Naive thymus-derived CD4-positive, alpha-beta T cell (primary cell): ENCODE measurements at regions not wholly inside any gene's neighbourhood (a gene's known extent, or its start where the extent isn't known, plus 50 kb on each side); places are given as distances from the start of the nearest gene placed in this dataset.

Experiments used
- ATAC-seq: fragments of 150-1000 bp; cut with Tn5 transposase; 2 replicates; pipeline ENCODE4 v1.10.0; 2021; ENCODE audit warnings: mild to moderate bottlenecking, moderate library complexity
- CTCF ChIA-PET: fragments of 350-600 bp; sonication (Branson Sonifier 250); formaldehyde crosslinking; loops from one replicate; lab custom pipeline; 2021; ENCODE audit warnings: antibody characterized with exemption; lab: Charles Lee
- POLR2A ChIA-PET: fragments of 350-600 bp; sonication (Branson Sonifier 250); formaldehyde crosslinking; loops from one replicate; lab custom pipeline; 2021; ENCODE audit warnings: antibody characterized with exemption, inconsistent platforms; lab: Charles Lee
- DNase-seq, 9 donors: peaks; one replicate each; pipeline versions ENCODE4 v3.0.0 to v3.0.0-alpha.2; 2020 to 2022; ENCODE audit warnings: mixed read lengths in 1 of 9
- H3K27ac ChIP-seq: one replicate; pipeline ENCODE4 v1.7.0; 2013; ENCODE audit warnings: mild to moderate bottlenecking, low read depth, low read length, moderate library complexity
- H3K27me3 ChIP-seq, 2 donors: one replicate each; pipeline ENCODE4 v1.7.0; 2013; ENCODE audit warnings: low read length in 2 of 2, mild to moderate bottlenecking in 2 of 2, moderate library complexity in 2 of 2; ENCODE audit not compliant: control insufficient read depth in 2 of 2, insufficient read depth in 2 of 2
- H3K36me3 ChIP-seq, 3 experiments: 1 replicate in 2 of 3; 2 replicates in 1 of 3; pipeline ENCODE4 v1.7.0; 2013; ENCODE audit warnings: low read length in 3 of 3, mild to moderate bottlenecking in 3 of 3, moderate library complexity in 1 of 3; ENCODE audit not compliant: insufficient read depth in 3 of 3, control insufficient read depth in 2 of 3
- H3K4me1 ChIP-seq, 2 donors: one replicate each; pipeline ENCODE4 v1.7.0; 2013; ENCODE audit warnings: low read length in 2 of 2, mild to moderate bottlenecking in 2 of 2, moderate library complexity in 1 of 2; ENCODE audit not compliant: control insufficient read depth in 2 of 2, insufficient read depth in 2 of 2
- H3K4me3 ChIP-seq: 2 replicates; pipeline ENCODE4 v1.7.0; 2013; ENCODE audit warnings: mild to moderate bottlenecking, low read length
- H3K9me3 ChIP-seq, 3 experiments: 1 replicate in 2 of 3; 2 replicates in 1 of 3; pipeline ENCODE4 v1.7.0; 2013; ENCODE audit warnings: low read length in 3 of 3; ENCODE audit not compliant: control insufficient read depth in 2 of 3
- H3K27ac Mint-ChIP-seq, 9 donors: one replicate each; pipeline ENCODE4 v1.8.0; 2020 to 2022; ENCODE audit warnings: mixed read lengths in 9 of 9, mild to moderate bottlenecking in 8 of 9, moderate library complexity in 5 of 9, inconsistent platforms in 2 of 9
- H3K27me3 Mint-ChIP-seq, 5 donors: one replicate each; pipeline ENCODE4 v1.8.0; 2021 to 2022; ENCODE audit warnings: mixed read lengths in 5 of 5, mild to moderate bottlenecking in 1 of 5
- H3K36me3 Mint-ChIP-seq, 5 donors: one replicate each; pipeline ENCODE4 v1.8.0; 2020 to 2022; ENCODE audit warnings: mixed read lengths in 5 of 5, mild to moderate bottlenecking in 3 of 5, inconsistent platforms in 1 of 5
- H3K4me1 Mint-ChIP-seq, 7 donors: one replicate each; pipeline ENCODE4 v1.8.0; 2020 to 2022; ENCODE audit warnings: mixed read lengths in 7 of 7, mild to moderate bottlenecking in 3 of 7, inconsistent platforms in 1 of 7
- H3K4me3 Mint-ChIP-seq, 10 donors: one replicate each; pipeline ENCODE4 v1.8.0; 2020 to 2022; ENCODE audit warnings: mild to moderate bottlenecking in 10 of 10, mixed read lengths in 10 of 10, moderate library complexity in 6 of 10, inconsistent platforms in 2 of 10
- H3K9me3 Mint-ChIP-seq, 11 donors: one replicate each; pipeline ENCODE4 v1.8.0; 2020 to 2022; ENCODE audit warnings: mixed read lengths in 11 of 11, mild to moderate bottlenecking in 4 of 11, inconsistent platforms in 1 of 11, moderate library complexity in 1 of 11
- intact Hi-C, 2 donors: fragments of 100-400 bp; cut with micrococcal nuclease; formaldehyde crosslinking; loops; one replicate each; pipeline ENCODE4 v1.15.1; 2023

- H3K9me3 Mint-ChIP-seq: peaks cover 0 to 6% (median 0%) of the 10 kb centered on the region in 11 donors
- H3K27me3 ChIP-seq: no peaks in the 10 kb centered on the region
- ChIA-PET CTCF (no interaction called here), POLR2A (no interaction called here)
- ATAC-seq (no peak), DNase-seq (no peak)
- no peaks in the 10 kb centered on the region for H3K4me1 Mint-ChIP-seq
- no peaks in the 10 kb centered on the region for H3K36me3 ChIP-seq
- H3K4me3 Mint-ChIP-seq: no peak overlapping the region
- no peaks in the 10 kb centered on the region for H3K9me3 ChIP-seq
- no peak overlapping the region for H3K4me3 ChIP-seq
- H3K36me3 Mint-ChIP-seq: no peaks in the 10 kb centered on the region
- H3K27me3 Mint-ChIP-seq: peaks cover 9 to 24% (median 11%) of the 10 kb centered on the region in 5 donors
- no peak overlapping the region for H3K27ac ChIP-seq
- intact Hi-C loops: no loop called here
- no peaks in the 10 kb centered on the region for H3K4me1 ChIP-seq
- H3K27ac Mint-ChIP-seq: no peak overlapping the region
Measured at GRCh38 chr4:17197070-17197469, 298.6 kb upstream of the LDB2 start.

- Histone ChIP-seq H3K36me3 (no peaks in the 10 kb centered on the region), H3K9me3 (no peaks in the 10 kb centered on the region), H3K27ac (no peak overlapping the region), H3K4me3 (no peak overlapping the region), H3K27me3 (no peaks in the 10 kb centered on the region), H3K4me1 (no peaks in the 10 kb centered on the region)
- ChIA-PET CTCF (no interaction called here), POLR2A (no interaction called here)
- Mint-ChIP-seq H3K27me3 (peaks cover 5 to 19% (median 8%) of the 10 kb centered on the region in 5 donors), H3K4me3 (no peak overlapping the region), H3K4me1 (no peaks in the 10 kb centered on the region), H3K27ac (no peak overlapping the region), H3K36me3 (no peaks in the 10 kb centered on the region), H3K9me3 (peaks cover 0 to 6% (median 2%) of the 10 kb centered on the region in 11 donors)
- intact Hi-C loops: no loop called here
- DNase-seq (no peak), ATAC-seq (no peak)
Measured at GRCh38 chr4:17195461-17196275, 297.2 kb upstream of the LDB2 start.

GRCh38 chr4:17194586-17194985 lies 296.1 kb upstream of the LDB2 start:
- Histone ChIP-seq H3K4me1 (no peaks in the 10 kb centered on the region), H3K27me3 (no peaks in the 10 kb centered on the region), H3K4me3 (no peak overlapping the region), H3K9me3 (no peaks in the 10 kb centered on the region), H3K36me3 (no peaks in the 10 kb centered on the region), H3K27ac (no peak overlapping the region)
- peaks cover 5 to 12% (median 7%) of the 10 kb centered on the region in 5 donors for H3K27me3 Mint-ChIP-seq
- POLR2A ChIA-PET: no interaction called here
- no peak overlapping the region for H3K4me3 Mint-ChIP-seq
- peaks cover 0 to 4% (median 0%) of the 10 kb centered on the region in 5 donors for H3K36me3 Mint-ChIP-seq
- peaks cover 0 to 10% (median 7%) of the 10 kb centered on the region in 11 donors for H3K9me3 Mint-ChIP-seq
- no peaks in the 10 kb centered on the region for H3K4me1 Mint-ChIP-seq
- CTCF ChIA-PET: no interaction called here
- intact Hi-C loops: no loop called here
- no peak overlapping the region for H3K27ac Mint-ChIP-seq
- ATAC-seq (no peak), DNase-seq (no peak)

GRCh38 chr4:17189759-17190158 lies 291.3 kb upstream of the LDB2 start:
- H3K36me3 Mint-ChIP-seq: peaks cover 0 to 11% (median 0%) of the 10 kb centered on the region in 5 donors
- POLR2A ChIA-PET: no interaction called here
- no peak overlapping the region for H3K4me3 Mint-ChIP-seq
- intact Hi-C loops: no loop called here
- CTCF ChIA-PET: no interaction called here
- no peaks in the 10 kb centered on the region for H3K4me1 ChIP-seq
- H3K27ac ChIP-seq: no peak overlapping the region
- H3K27ac Mint-ChIP-seq: no peak overlapping the region
- ATAC-seq (no peak), DNase-seq (no peak)
- H3K27me3 Mint-ChIP-seq: peaks cover 4 to 18% (median 10%) of the 10 kb centered on the region in 5 donors
- H3K9me3 ChIP-seq: no peaks in the 10 kb centered on the region
- peaks cover 0 to 18% (median 7%) of the 10 kb centered on the region in 11 donors for H3K9me3 Mint-ChIP-seq
- H3K36me3 ChIP-seq: no peaks in the 10 kb centered on the region
- no peak overlapping the region for H3K4me3 ChIP-seq
- H3K27me3 ChIP-seq: no peaks in the 10 kb centered on the region
- H3K4me1 Mint-ChIP-seq: no peaks in the 10 kb centered on the region

GRCh38 chr4:17189401-17189720 lies 290.9 kb upstream of the LDB2 start:
- no peak for DNase-seq
- H3K27ac Mint-ChIP-seq: no peak overlapping the region
- ChIA-PET POLR2A (no interaction called here), CTCF (no interaction called here)
- intact Hi-C loops: no loop called here
- H3K36me3 Mint-ChIP-seq: peaks cover 0 to 11% (median 0%) of the 10 kb centered on the region in 5 donors
- H3K9me3 Mint-ChIP-seq: peaks cover 0 to 18% (median 7%) of the 10 kb centered on the region in 11 donors
- peaks cover 2 to 20% (median 10%) of the 10 kb centered on the region in 5 donors for H3K27me3 Mint-ChIP-seq
- Histone ChIP-seq H3K4me3 (no peak overlapping the region), H3K9me3 (no peaks in the 10 kb centered on the region), H3K27me3 (no peaks in the 10 kb centered on the region), H3K4me1 (no peaks in the 10 kb centered on the region), H3K36me3 (no peaks in the 10 kb centered on the region), H3K27ac (no peak overlapping the region)
- no peaks in the 10 kb centered on the region for H3K4me1 Mint-ChIP-seq
- H3K4me3 Mint-ChIP-seq: no peak overlapping the region
- no peak for ATAC-seq

GRCh38 chr4:17188547-17189400 lies 290.3 kb upstream of the LDB2 start:
- no peak overlapping the region for H3K27ac Mint-ChIP-seq
- Histone ChIP-seq H3K27ac (no peak overlapping the region), H3K36me3 (no peaks in the 10 kb centered on the region), H3K27me3 (no peaks in the 10 kb centered on the region), H3K4me3 (no peak overlapping the region), H3K4me1 (no peaks in the 10 kb centered on the region), H3K9me3 (no peaks in the 10 kb centered on the region)
- no peak for DNase-seq
- POLR2A ChIA-PET: no interaction called here
- peaks cover 0 to 18% (median 7%) of the 10 kb centered on the region in 11 donors for H3K9me3 Mint-ChIP-seq
- CTCF ChIA-PET: no interaction called here
- no peaks in the 10 kb centered on the region for H3K4me1 Mint-ChIP-seq
- H3K27me3 Mint-ChIP-seq: peaks cover 2 to 17% (median 10%) of the 10 kb centered on the region in 5 donors
- no peak overlapping the region for H3K4me3 Mint-ChIP-seq
- intact Hi-C loops: no loop called here
- H3K36me3 Mint-ChIP-seq: peaks cover 0 to 11% (median 0%) of the 10 kb centered on the region in 5 donors
- no peak for ATAC-seq
